ENCODE measurements at regions not wholly inside any gene's neighbourhood (a gene's known extent, or its start where the extent isn't known, plus 50 kb on each side); places are given as distances from the start of the nearest gene placed in this dataset.

- H3K9ac ChIP-seq (ENCODE audit: control insufficient read depth, insufficient read depth, low read length) = no peak overlapping the region
- no TSS peak for BruUV-seq (replicated peaks)
- H3K79me2 ChIP-seq (ENCODE audit: control insufficient read depth, insufficient read depth, low read length) = no peaks in the 10 kb centered on the region
- H3K36me3 ChIP-seq (ENCODE audit: control insufficient read depth in 2 of 2, insufficient read depth in 2 of 2, low read length in 1 of 2) = no peaks in the 10 kb centered on the region
- 0% methylated on average over 2 of the region's 2 CpGs for WGBS (ENCODE audit: insufficient coverage, insufficient replicate concordance, low lambda C conversion rate, missing lambda C conversion rate)
- H3K9me3 ChIP-seq (replicated peaks; ENCODE audit: control insufficient read depth, insufficient read depth, low read length) = no peaks in the 10 kb centered on the region
- no peaks in the 10 kb centered on the region for H3K27me3 ChIP-seq (replicated peaks in 1 of 2; ENCODE audit: control insufficient read depth in 2 of 2, insufficient read depth in 2 of 2, low read length in 1 of 2)
- no peak overlapping the region for H3K27ac ChIP-seq (ENCODE audit: control insufficient read depth, insufficient read depth)
- ATAC-seq (no peak), FAIRE-seq (no peak), DNase-seq (ENCODE audit: low read depth, low spot score) (no peak)
- CTCF ChIA-PET = interaction anchor here (0.8 to 1.2 kb wide), 2 partner anchors 16 to 17 kb away, joined by 4 to 5 read pairs; no protein-coding TSS in a partner anchor
- H3K4me1 ChIP-seq (ENCODE audit: control insufficient read depth, insufficient read depth, low read length) = no peaks in the 10 kb centered on the region
- TF ChIP-seq PAX5 (IDR thresholded peaks at IDR 0.05; ENCODE audit: borderline replicate concordance, low read depth, low read length) (no peak), ZNF217 (IDR thresholded peaks at IDR 0.05) (no peak)
- in situ Hi-C loops (cut with MboI) (no loop called here), intact Hi-C loops (cut with micrococcal nuclease; ENCODE audit: unreplicated experiment) (no loop called here)
- no peaks in the 10 kb centered on the region for H4K20me1 ChIP-seq (ENCODE audit: control insufficient read depth, insufficient read depth)
- H3K4me3 ChIP-seq = no peak overlapping the region
- no peak overlapping the region for H2AFZ ChIP-seq (ENCODE audit: control insufficient read depth, low read depth, low read length)
- no peak overlapping the region for H3K4me2 ChIP-seq (ENCODE audit: control insufficient read depth, insufficient read depth)
- RAD21 ChIA-PET (ENCODE audit: unreplicated experiment) = no interaction called here
- SMC1A ChIA-PET (ENCODE audit: uncharacterized antibody, unreplicated experiment) = interaction anchor here (1.3 to 1.4 kb wide), 2 partner anchors 17 to 76 kb away, joined by 4 to 8 read pairs; no protein-coding TSS in a partner anchor
- POLR2A ChIA-PET = no interaction called here
These were observed 181.8 kb upstream of the CACNA2D1 start for GRCh38 chr7:82625377-82625776.

DNA sequence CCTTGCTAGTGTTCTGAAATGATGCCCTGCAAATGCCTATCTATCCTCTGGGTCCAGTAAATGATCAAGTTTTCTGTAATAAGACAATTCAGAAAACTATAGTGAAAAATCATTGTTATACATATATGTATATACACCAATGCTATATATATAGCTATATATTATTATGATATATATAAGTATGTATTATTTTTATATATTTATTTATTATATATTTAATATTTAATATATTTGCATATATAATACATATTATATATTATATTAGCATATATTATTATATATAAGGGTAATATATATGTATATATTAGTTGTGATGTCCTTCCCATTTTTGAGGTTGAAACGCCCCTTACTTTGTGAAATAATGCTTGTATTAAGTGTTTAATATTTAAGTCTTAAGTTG is 181.4 kb upstream of the CACNA2D1 start:
- Histone ChIP-seq H3K4me3 (no peak overlapping the region), H3K4me2 (ENCODE audit: control insufficient read depth, insufficient read depth) (no peak overlapping the region), H2AFZ (ENCODE audit: control insufficient read depth, low read depth, low read length) (no peak overlapping the region), H3K9ac (ENCODE audit: control insufficient read depth, insufficient read depth, low read length) (no peak overlapping the region), H3K4me1 (ENCODE audit: control insufficient read depth, insufficient read depth, low read length) (no peaks in the 10 kb centered on the region), H3K27me3 (replicated peaks in 1 of 2; ENCODE audit: control insufficient read depth in 2 of 2, insufficient read depth in 2 of 2, low read length in 1 of 2) (no peaks in the 10 kb centered on the region), H3K79me2 (ENCODE audit: control insufficient read depth, insufficient read depth, low read length) (no peaks in the 10 kb centered on the region), H3K36me3 (ENCODE audit: control insufficient read depth in 2 of 2, insufficient read depth in 2 of 2, low read length in 1 of 2) (no peaks in the 10 kb centered on the region), H3K27ac (ENCODE audit: control insufficient read depth, insufficient read depth) (no peak overlapping the region), H3K9me3 (replicated peaks; ENCODE audit: control insufficient read depth, insufficient read depth, low read length) (no peaks in the 10 kb centered on the region), H4K20me1 (ENCODE audit: control insufficient read depth, insufficient read depth) (no peaks in the 10 kb centered on the region)
- WGBS (ENCODE audit: insufficient coverage, insufficient replicate concordance, low lambda C conversion rate, missing lambda C conversion rate) = 0% methylated on average over 1 of the region's 1 CpG
- intact Hi-C loops (cut with micrococcal nuclease; ENCODE audit: unreplicated experiment) (no loop called here), in situ Hi-C loops (cut with MboI) (no loop called here)
- ChIA-PET CTCF (interaction anchor here (0.8 to 1.2 kb wide), 3 partner anchors 16 to 95 kb away, joined by 3 to 5 read pairs (median 4); no protein-coding TSS in a partner anchor), SMC1A (ENCODE audit: uncharacterized antibody, unreplicated experiment) (interaction anchor here (0.8 to 1.6 kb wide), 7 partner anchors 9 to 872 kb away, joined by 3 to 12 read pairs (median 3); no protein-coding TSS in a partner anchor), RAD21 (ENCODE audit: unreplicated experiment) (interaction anchor here (1.2 to 1.3 kb wide), 2 partner anchors 10 to 97 kb away, joined by 3 to 7 read pairs; no protein-coding TSS in a partner anchor), POLR2A (no interaction called here)
- DNase-seq (ENCODE audit: low read depth, low spot score) (no peak), FAIRE-seq (no peak), ATAC-seq (no peak)
- BruUV-seq (replicated peaks) = no TSS peak
- TF ChIP-seq NRF1 (conservative IDR thresholded peaks at IDR 0.05; ENCODE audit: low read depth, low read length) (no peak), HDAC6 (IDR thresholded peaks at IDR 0.05; ENCODE audit: unreplicated experiment) (no peak), FOS (IDR thresholded peaks at IDR 0.05; ENCODE audit: borderline replicate concordance, extremely low read depth, insufficient read length) (no peak), NFYB (IDR thresholded peaks at IDR 0.05; ENCODE audit: insufficient read depth, low read depth, low read length) (no peak), MYC (IDR thresholded peaks at IDR 0.05; ENCODE audit: insufficient read depth, insufficient read length, insufficient replicate concordance, low read length, severe bottlenecking) (no peak), CEBPB (IDR thresholded peaks at IDR 0.05; ENCODE audit: borderline replicate concordance in 1 of 2, low read depth in 2 of 2, low read length in 2 of 2) (no peak), ZNF384 (IDR thresholded peaks at IDR 0.05; ENCODE audit: borderline replicate concordance, low read depth, low read length) (no peak), MYB (IDR thresholded peaks at IDR 0.05; ENCODE audit: borderline replicate concordance, low read depth, low read length) (no peak), ZNF207 (IDR thresholded peaks at IDR 0.05; ENCODE audit: borderline replicate concordance) (no peak), BMI1 (IDR thresholded peaks at IDR 0.05; ENCODE audit: borderline replicate concordance) (no peak)
- TF ChIP-seq, protein P1, sequence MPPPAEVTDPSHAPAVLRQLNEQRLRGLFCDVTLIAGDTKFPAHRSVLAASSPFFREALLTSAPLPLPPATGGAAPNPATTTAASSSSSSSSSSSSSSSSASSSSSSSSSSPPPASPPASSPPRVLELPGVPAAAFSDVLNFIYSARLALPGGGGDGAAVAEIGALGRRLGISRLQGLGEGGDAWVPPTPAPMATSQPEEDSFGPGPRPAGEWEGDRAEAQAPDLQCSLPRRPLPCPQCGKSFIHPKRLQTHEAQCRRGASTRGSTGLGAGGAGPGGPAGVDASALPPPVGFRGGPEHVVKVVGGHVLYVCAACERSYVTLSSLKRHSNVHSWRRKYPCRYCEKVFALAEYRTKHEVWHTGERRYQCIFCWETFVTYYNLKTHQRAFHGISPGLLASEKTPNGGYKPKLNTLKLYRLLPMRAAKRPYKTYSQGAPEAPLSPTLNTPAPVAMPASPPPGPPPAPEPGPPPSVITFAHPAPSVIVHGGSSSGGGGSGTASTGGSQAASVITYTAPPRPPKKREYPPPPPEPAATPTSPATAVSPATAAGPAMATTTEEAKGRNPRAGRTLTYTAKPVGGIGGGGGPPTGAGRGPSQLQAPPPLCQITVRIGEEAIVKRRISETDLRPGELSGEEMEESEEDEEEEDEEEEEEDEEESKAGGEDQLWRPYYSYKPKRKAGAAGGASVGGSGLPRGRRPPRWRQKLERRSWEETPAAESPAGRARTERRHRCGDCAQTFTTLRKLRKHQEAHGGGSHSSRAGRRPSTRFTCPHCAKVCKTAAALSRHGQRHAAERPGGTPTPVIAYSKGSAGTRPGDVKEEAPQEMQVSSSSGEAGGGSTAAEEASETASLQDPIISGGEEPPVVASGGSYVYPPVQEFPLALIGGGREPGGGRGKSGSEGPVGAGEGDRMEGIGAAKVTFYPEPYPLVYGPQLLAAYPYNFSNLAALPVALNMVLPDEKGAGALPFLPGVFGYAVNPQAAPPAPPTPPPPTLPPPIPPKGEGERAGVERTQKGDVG (CRISPR knock-in tag; IDR thresholded peaks at IDR 0.05) = no peak
